Neural cell (in vitro differentiated cells): ENCODE measurements at regions not wholly inside any gene's neighbourhood (a gene's known extent, or its start where the extent isn't known, plus 50 kb on each side); places are given as distances from the start of the nearest gene placed in this dataset.

Experiments
- EP300 ChIP-seq: fragments of 450-650 bp; conservative IDR thresholded peaks from 2 replicates; pipeline ENCODE4 v1.6.1; 2014; ENCODE audit warnings: antibody characterized with exemption, mild to moderate bottlenecking, moderate library complexity; ENCODE audit not compliant: poor library complexity, severe bottlenecking
- EZH2 ChIP-seq: fragments of 200-600, 300-800 bp; shearing (Covaris generic), sonication (generic); IDR thresholded peaks from 2 replicates; pipeline ENCODE4 v1.6.1; 2014; ENCODE audit warnings: antibody characterized with exemption, low read length, borderline replicate concordance, mild to moderate bottlenecking; ENCODE audit not compliant: insufficient read depth, poor library complexity, severe bottlenecking
- MXI1 ChIP-seq: fragments of 450-650 bp; conservative IDR thresholded peaks from 2 replicates; pipeline ENCODE4 v1.6.1; 2014; ENCODE audit warnings: antibody characterized with exemption, mild to moderate bottlenecking; ENCODE audit not compliant: poor library complexity, severe bottlenecking
- TF ChIP-seq, protein P1 (sequence below): fragments of 450-650 bp; IDR thresholded peaks from 2 replicates; pipeline ENCODE4 v1.5.1; 2014; ENCODE audit warnings: antibody characterized with exemption, mild to moderate bottlenecking, moderate library complexity; ENCODE audit not compliant: poor library complexity, severe bottlenecking

DNA sequence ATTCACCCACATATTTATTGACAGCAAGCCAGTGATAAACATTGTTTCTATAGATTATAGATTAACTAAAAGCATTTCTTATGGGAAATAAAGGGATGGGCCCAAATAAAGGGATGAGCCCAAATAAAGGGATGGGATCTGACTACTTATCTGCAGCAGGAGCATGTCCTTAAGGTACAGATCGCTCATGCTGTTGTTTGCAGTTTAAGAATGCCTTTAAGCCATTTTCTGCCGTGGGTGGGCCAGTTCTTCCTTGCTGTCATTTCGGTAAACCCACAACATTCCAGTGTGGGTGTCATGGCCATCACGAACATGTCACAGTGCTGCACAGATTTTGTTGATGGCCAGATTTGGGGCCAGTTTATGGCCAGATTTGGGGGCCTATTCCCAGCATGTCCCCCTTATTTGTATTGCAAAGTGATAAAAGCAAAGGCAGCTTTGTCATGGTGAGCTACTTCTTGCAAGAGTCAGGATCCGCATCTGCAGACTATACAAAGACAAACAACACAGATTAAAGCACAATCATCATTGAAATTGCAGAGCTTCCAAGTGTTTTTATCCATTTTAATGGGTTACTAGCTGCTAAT lies 700.7 kb downstream of the LRFN5 start:
- TF ChIP-seq EZH2 (no peak), MXI1 (no peak), EP300 (no peak)
- TF ChIP-seq, protein P1, sequence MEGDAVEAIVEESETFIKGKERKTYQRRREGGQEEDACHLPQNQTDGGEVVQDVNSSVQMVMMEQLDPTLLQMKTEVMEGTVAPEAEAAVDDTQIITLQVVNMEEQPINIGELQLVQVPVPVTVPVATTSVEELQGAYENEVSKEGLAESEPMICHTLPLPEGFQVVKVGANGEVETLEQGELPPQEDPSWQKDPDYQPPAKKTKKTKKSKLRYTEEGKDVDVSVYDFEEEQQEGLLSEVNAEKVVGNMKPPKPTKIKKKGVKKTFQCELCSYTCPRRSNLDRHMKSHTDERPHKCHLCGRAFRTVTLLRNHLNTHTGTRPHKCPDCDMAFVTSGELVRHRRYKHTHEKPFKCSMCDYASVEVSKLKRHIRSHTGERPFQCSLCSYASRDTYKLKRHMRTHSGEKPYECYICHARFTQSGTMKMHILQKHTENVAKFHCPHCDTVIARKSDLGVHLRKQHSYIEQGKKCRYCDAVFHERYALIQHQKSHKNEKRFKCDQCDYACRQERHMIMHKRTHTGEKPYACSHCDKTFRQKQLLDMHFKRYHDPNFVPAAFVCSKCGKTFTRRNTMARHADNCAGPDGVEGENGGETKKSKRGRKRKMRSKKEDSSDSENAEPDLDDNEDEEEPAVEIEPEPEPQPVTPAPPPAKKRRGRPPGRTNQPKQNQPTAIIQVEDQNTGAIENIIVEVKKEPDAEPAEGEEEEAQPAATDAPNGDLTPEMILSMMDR = no peak
